G401 (cell line): ENCODE measurements at regions not wholly inside any gene's neighbourhood (a gene's known extent, or its start where the extent isn't known, plus 50 kb on each side); places are given as distances from the start of the nearest gene placed in this dataset.
"Not testable (repeated sequence)": the region's sequence is repeated elsewhere in the genome, so short reads cannot be mapped to it uniquely, and the experiment has no call there.

Experiments used
- DNase-seq: peaks from one replicate; pipeline ENCODE4 v3.0.0-alpha.2; 2015; ENCODE audit warnings: low spot score
- in situ Hi-C: cut with HindIII; loops from 2 replicates; pipeline ENCODE4 v1.10.0; 2016; ENCODE audit warnings: low sequenced_read_pairs, mixed read lengths

DNA sequence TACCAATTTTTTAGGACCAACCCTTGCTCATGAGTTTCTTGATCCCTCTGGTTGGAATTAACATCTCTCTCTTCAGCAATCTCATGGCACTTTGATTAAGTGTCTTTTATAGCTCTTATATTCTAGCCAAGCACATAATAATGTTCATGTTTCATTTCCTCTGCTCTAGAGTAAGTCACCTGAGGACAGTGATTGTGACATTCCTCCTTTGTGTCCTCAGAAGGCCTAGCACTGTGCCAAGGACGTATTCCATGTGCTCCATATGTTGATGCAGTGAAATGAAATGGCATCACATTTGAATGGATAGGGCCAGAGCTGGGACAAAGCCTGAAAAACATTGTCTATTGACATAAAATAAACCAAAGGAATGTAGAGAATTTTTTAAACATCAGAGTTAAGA, 322.8 kb upstream of the PRICKLE1 start:
- in situ Hi-C loops, result no loop called here
- no peak for DNase-seq

DNA sequence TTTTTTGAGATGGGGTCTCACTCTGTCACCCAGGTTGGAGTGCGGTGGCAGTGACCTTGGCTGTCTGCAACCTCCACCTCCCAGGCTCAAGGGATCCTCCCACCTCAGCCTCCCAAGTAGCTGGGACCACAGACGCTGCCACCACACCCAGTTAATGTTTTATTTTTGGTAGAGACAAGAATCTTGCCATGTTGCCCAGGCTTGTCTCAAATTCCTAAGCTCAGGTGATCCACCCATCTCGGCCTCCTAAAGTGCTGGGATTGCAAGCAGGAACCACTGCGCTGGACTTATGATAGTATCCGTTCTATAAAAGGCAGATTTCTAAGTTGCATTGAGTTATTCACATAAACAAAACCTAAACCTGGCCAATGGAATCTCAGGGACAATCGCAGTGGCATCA, 321.1 kb upstream of the PRICKLE1 start:
- in situ Hi-C loops, result no loop called here
- DNase-seq, result no peak

DNA sequence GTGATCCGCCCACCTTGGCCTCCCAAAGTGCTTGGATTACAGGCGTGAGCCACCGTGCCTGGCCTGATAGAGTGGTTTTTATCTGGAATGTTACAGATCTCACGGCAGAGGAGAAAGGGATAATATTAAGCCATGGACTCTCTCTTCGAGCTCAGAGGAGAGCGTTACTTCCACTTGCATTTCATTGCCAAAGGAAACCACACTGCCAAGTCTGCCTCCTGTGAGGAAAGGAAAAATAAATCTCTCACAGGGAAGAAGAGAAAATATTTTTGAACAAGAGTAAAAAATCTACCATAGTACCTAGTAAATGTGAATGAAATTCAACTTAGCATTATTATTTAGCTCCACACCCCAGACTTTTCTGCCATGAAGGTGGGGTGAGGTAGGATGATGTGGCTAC, 319.2 kb upstream of the PRICKLE1 start:
- no peak for DNase-seq
- in situ Hi-C loops, result no loop called here

DNA sequence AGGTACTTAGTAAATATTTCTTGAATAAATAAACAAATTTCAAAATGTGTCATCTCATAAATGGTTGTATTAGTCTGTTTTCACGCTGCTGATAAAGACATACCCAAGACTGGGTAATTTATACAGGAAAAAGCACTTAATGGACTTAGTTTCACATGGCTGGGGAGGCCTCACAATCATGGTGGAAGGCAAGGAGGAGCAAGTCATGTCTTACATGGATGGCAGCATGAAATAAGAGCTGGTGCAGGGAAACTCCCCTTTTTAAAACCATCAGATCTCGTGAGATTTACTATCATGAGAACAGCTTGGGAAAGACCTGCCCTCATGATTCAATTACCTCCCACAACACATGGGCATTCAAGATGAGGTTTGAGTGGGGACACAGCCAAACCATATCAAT, 317.3 kb upstream of the PRICKLE1 start:
- in situ Hi-C loops, DNase-seq: not testable (repeated sequence)

GRCh38 chr12:42905419-42905705, 315.8 kb upstream of the PRICKLE1 start:
- in situ Hi-C loops, result no loop called here
- DNase-seq, result no peak

DNA sequence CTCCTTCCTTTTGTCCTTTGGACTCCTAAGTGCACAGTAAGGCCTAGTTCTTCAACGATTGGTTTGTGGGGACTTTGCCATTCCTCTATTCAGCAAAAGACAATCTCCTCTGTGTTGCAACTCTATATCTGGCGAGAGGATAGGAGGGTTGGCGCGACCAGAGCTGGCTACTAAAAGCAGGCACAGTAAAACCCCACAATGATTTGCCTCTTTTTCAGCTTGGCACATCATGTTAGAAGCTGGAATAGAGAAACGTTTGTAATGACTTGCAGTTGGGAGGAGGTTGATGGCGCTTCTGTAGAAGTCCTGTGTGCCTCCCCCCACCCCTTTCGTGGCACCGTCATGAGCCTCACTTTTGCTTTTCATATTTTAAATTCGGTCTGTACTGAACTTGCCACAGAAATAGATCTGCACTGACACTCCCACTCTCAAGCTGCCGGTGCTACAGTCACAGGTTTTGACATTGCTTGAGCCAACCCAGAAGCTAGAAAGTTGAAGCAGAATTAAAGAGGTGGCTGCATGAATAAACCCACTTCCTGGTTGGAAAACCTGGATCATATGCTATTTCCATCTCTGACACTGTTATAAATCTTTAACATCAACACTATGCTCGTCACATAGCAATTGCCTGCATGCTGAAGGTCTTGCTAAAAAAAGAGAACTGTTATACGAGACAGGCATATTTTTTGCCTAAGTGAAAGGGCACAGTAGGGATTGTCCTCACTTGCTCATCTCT, 315.3 kb upstream of the PRICKLE1 start:
- DNase-seq, result peak; percentile 4
- in situ Hi-C loops, result no loop called here

DNA sequence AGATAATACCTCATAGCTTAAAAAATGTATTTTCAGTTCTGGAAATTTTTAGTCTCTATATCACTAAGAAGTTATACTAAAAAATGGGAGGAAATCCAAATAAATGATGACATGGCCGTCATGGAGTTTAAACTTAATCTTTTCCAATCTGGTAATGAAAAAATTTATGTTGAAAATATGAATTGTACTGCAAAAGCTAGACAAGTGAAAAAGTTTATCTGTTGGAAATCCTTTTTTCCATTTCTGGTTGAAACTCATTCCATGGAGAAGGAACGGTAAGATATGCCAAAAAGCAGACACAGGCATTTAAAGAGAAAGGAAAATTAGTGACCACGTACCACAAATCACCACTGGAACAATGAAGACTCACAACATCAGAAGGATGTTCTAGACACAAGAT, 314.2 kb upstream of the PRICKLE1 start:
- no peak for DNase-seq
- in situ Hi-C loops, result no loop called here

DNA sequence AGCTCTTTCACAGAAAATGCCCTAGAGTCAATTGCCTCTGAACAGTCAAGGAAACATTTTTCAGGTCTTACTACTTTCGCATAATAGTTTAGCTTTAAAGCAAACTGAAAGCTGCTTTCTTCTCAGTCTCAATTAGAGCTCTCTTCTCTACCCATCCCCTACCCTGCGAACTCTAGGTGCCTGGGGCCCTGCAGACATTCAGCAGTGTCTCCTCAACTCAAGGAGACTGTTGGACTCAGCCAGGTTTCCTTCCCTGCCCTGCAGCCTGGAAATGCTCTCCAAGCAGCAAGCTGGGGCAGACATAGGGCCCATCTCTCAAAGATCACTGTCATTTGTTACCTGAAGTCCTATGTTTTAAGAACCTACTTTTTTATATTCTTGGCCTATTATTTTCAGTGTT, 312.5 kb upstream of the PRICKLE1 start:
- in situ Hi-C loops, result no loop called here
- DNase-seq, result no peak

- in situ Hi-C loops, result no loop called here
Measured at GRCh38 chr12:42893803-42894202, 304.3 kb upstream of the PRICKLE1 start.

DNA sequence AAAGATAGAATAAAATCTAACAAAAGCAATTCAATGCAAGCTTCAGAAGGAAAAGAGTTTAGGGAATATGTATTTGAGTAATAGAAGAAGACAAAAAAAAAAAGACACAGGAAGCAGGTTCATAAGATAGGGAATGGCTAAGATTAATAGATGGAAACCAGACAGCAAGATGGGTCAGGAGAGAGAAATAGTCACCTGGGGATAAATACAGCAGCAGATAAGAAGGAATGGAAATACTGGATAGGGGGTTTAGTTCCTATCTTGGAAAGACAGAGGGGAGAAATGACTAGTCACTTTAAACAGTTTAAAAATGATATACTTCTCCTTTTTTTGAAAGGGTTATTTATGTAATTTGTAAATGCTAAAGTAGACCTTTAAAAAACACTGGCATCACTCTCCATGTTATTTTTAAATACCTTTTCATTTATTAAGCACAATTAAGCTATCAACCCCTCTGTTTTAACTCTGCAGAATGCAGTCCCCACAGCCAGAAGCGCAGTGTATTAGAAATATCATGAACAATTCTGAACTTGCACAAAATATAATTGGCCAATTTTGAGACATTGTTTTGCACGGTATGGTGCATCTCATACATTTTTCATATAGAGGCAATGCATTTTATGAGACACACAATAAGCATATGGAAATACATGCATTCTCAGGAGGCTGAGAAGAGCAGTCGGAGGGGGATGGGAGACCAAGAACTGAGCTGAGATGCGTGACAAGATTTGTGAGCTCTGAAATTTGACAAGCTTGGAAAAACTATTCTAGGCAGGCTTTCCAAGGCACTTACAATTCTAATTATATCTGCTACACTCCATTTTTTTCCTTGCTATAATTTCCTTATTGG, 303.4 kb upstream of the PRICKLE1 start:
- in situ Hi-C loops, result no loop called here
- DNase-seq, result no peak

More at GRCh38 chr12:42893803-42894202, 304.3 kb upstream of the PRICKLE1 start:
- no peak for DNase-seq

DNA sequence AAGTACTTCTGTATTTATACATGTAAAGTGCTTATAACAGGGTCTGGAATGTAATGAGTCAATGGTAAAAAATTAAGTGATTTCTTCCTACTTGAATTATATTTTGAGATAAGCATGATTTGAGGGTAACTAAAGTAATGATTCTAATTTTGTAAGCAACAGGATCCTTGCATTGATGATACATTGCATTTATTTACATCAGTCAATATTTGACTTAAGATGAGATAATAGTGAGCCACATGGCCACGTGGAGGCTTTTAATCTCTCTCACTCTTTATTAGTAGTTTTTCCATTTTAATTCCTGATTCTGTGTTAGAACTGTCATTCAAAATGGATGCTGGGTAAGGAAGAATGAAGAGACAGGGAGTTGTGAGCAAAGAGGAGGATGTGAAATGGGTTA, 298.1 kb upstream of the PRICKLE1 start:
- in situ Hi-C loops, result no loop called here
- no peak for DNase-seq

DNA sequence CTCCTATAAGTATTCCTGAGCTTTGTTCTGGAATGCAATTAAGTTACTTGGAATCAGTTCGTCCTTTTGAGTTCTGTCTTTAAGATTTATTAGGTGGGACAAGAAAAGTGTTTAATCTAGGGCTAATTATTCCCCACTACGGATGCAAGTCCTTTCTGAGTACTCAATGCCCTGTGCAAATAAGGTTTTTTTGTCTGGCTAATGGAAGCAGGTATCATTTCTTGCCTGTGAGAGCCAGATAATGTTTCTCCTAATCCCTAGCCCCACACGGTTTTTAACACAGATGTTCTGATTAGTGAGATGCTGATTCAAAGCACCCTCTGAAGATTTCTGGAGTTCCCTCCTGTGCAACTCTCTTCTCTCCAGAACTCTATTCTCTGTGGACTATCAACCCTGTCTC, 296.6 kb upstream of the PRICKLE1 start:
- in situ Hi-C loops, result no loop called here
- no peak for DNase-seq

GRCh38 chr12:42885677-42886076, 296.1 kb upstream of the PRICKLE1 start:
- in situ Hi-C loops, result no loop called here
- no peak for DNase-seq

- DNase-seq, result no peak
- in situ Hi-C loops, result no loop called here
Measured at GRCh38 chr12:42884116-42884515, 294.6 kb upstream of the PRICKLE1 start.

GRCh38 chr12:42873401-42873800, 283.9 kb upstream of the PRICKLE1 start:
- in situ Hi-C loops, result no loop called here
- DNase-seq, result no peak

DNA sequence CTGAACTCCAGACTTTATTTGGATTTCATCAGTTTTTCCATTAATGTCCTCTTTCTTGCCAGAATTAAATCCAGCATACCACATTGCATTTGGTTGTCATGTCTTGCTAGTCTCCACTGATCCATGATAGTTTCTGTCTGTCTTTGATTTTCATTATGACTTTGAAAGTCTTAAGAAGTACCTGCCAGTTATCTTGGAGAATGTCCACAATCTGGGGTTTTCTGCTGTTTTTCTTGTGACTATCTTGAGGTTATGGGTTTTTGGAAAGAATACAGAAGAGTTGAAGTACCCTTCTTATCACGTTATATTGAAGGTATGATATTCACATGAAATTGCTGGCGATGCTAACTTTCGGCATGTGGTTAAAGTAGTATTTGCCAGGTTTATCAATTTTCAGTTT, 282.3 kb upstream of the PRICKLE1 start:
- in situ Hi-C loops, result no loop called here
- no peak for DNase-seq

DNA sequence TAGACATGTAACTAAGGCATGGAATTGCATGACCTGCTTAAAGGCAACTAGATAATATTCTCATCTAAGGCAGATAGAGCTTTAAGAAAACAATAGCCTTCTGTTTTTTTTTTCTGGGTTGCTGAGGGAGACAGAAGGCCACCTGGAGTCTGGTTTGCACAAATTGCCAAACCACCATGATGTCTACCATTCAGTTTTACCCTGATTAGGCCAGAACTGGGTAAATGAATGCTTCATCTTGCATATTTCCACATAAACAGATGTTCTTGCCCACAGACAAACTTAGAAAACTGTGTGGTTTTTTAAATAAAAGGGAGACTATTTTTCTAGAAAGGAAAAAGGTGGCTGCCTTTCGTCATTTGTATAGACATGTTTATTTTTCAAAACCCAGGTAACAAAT, 278.7 kb upstream of the PRICKLE1 start:
- in situ Hi-C loops, result no loop called here
- no peak for DNase-seq

DNA sequence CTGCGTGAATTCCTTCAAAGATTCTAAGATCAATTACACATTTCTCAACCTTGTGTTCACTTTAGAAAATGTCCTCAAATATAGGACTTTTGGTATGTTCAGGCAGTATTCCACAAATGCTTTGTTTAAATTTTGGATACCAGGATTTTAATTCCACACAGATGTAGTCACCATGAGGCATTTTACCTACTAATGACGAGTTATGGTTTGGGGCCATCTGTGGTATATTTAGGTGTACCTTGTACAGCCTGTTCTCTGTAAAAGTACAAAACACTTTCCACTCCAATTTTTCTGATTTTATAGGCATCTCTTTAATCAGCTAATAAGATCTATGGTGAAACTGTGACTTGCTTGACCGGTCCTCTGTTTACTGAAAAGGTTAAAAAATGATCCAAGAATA, 275.7 kb upstream of the PRICKLE1 start:
- DNase-seq, result no peak
- in situ Hi-C loops, result no loop called here

GRCh38 chr12:42862055-42862454, 272.5 kb upstream of the PRICKLE1 start:
- in situ Hi-C loops, result no loop called here
- DNase-seq, result no peak

GRCh38 chr12:42860331-42860730, 270.8 kb upstream of the PRICKLE1 start:
- in situ Hi-C loops, DNase-seq: not testable (repeated sequence)

GRCh38 chr12:42859612-42860011, 270.1 kb upstream of the PRICKLE1 start:
- in situ Hi-C loops, result no loop called here
- DNase-seq, result no peak
